ENCODE measurements at regions not wholly inside any gene's neighbourhood (a gene's known extent, or its start where the extent isn't known, plus 50 kb on each side); places are given as distances from the start of the nearest gene placed in this dataset.

- no peak for TF ChIP-seq CTCF (IDR thresholded peaks at IDR 0.05)
- TF ChIP-seq POLR2A (IDR thresholded peaks at IDR 0.05), result no peak
These were observed 284.8 kb upstream of the WSB1 start for GRCh38 chr17:27009087-27009486.
